HepG2 (cell line): ENCODE measurements at regions not wholly inside any gene's neighbourhood (a gene's known extent, or its start where the extent isn't known, plus 50 kb on each side); places are given as distances from the start of the nearest gene placed in this dataset.

Experiments
- ATAC-seq: fragments of 200-7000 bp; cut with Tn5 transposase; 3 replicates; pipeline ENCODE4 v1.9.1; 2020; ENCODE audit warnings: mild to moderate bottlenecking, moderate library complexity
- BruUV-seq: library from RNA; stranded (reverse); fragments of 400-500 nt; replicated peaks from 2 replicates; lab custom pipeline; 2021; lab: Mats Ljungman, UMichigan
- CTCF ChIA-PET: fragments of 300-600 bp; formaldehyde crosslinking; extraction: SDS; loops from one replicate; lab custom pipeline; 2021; ENCODE audit warnings: low total read pairs, inconsistent platforms, low intra/inter-chr PET ratio; lab: Yijun Ruan, JAX
- POLR2A ChIA-PET: fragments of 350-600 bp; sonication (Branson Sonifier 250); formaldehyde crosslinking; loops from one replicate; lab custom pipeline; 2020; ENCODE audit warnings: antibody characterized with exemption, inconsistent platforms; lab: Yijun Ruan, JAX
- DNase-seq: peaks from one replicate; pipeline ENCODE4 v3.0.0-alpha.2; 2015; ENCODE audit warnings: low spot score
- FAIRE-seq: peaks from 3 replicates; lab custom pipeline; 2011; peaks lifted over from hg19 to GRCh38; lab: Jason Lieb, UNC
- H2AFZ ChIP-seq: one replicate; pipeline ENCODE4 v1.6.1; 2011; ENCODE audit warnings: low read length, inconsistent platforms
- H3K27ac ChIP-seq: fragments of 300-600 bp; 3 replicates; pipeline ENCODE4 v1.8.0; 2011; ENCODE audit warnings: mixed run types, mild to moderate bottlenecking, mixed read lengths, low read length, inconsistent platforms; ENCODE audit not compliant: insufficient read depth; ENCODE audit errors: extremely low read length
- H3K27me3 ChIP-seq, 2 experiments: fragments of 200-600 bp in 1 of 2; 2 replicates in 1 of 2; 3 replicates in 1 of 2; pipeline versions ENCODE4 v1.6.0 to v1.8.0; 2011; ENCODE audit warnings: low read length in 2 of 2, mild to moderate bottlenecking in 2 of 2, moderate library complexity in 2 of 2, inconsistent platforms in 1 of 2; ENCODE audit not compliant: insufficient read depth in 2 of 2, control insufficient read depth in 1 of 2
- H3K36me3 ChIP-seq, 2 experiments: fragments of 200-600 bp in 1 of 2; replicated peaks in 1 of 2; 2 replicates in 1 of 2; 3 replicates in 1 of 2; pipeline versions ENCODE4 v1.5.1 to v1.8.0; 2011; ENCODE audit warnings: low read length in 2 of 2, inconsistent platforms in 1 of 2; ENCODE audit not compliant: insufficient read depth in 2 of 2, control insufficient read depth in 1 of 2
- H3K4me1 ChIP-seq: 2 replicates; pipeline ENCODE4 v1.5.1; 2012; ENCODE audit warnings: low read length, inconsistent platforms; ENCODE audit not compliant: insufficient read depth
- H3K4me2 ChIP-seq: 2 replicates; pipeline ENCODE4 v1.6.0; 2011; ENCODE audit warnings: low read depth, low read length, inconsistent platforms
- H3K4me3 ChIP-seq, 3 experiments: fragments of 200-600 bp in 1 of 3; sonication (generic), shearing (Covaris generic) in 1 of 3; replicated peaks in 1 of 3; 2 replicates each; pipeline ENCODE4 v1.5.1; 2011 to 2016; ENCODE audit warnings: low read length in 3 of 3, inconsistent platforms in 2 of 3, low read depth in 2 of 3, mild to moderate bottlenecking in 2 of 3, control low read depth in 1 of 3, mixed read lengths in 1 of 3; ENCODE audit not compliant: insufficient read depth in 1 of 3
- H3K79me2 ChIP-seq: one replicate; pipeline ENCODE4 v1.6.1; 2011; ENCODE audit warnings: low read length, inconsistent platforms; ENCODE audit not compliant: insufficient read depth
- H3K9ac ChIP-seq: 2 replicates; pipeline ENCODE4 v1.6.0; 2011; ENCODE audit warnings: mild to moderate bottlenecking, low read depth, low read length, inconsistent platforms; ENCODE audit not compliant: insufficient read depth
- H3K9me3 ChIP-seq: 2 replicates; pipeline ENCODE4 v1.5.1; 2012; ENCODE audit warnings: mild to moderate bottlenecking, low read length
- H4K20me1 ChIP-seq: 2 replicates; pipeline ENCODE4 v1.6.0; 2011; ENCODE audit warnings: inconsistent platforms, mild to moderate bottlenecking, low read length, moderate library complexity; ENCODE audit not compliant: insufficient read depth
- DMAP1 ChIP-seq: IDR thresholded peaks from 2 replicates; pipeline ENCODE4 v1.6.1; 2016
- DMTF1 ChIP-seq: sonication (generic); formaldehyde crosslinking; IDR thresholded peaks from 2 replicates; pipeline ENCODE4 v1.4.0; 2020; ENCODE audit warnings: mild to moderate bottlenecking, missing genetic modification reagents
- FOXP4 ChIP-seq: sonication (generic); formaldehyde crosslinking; IDR thresholded peaks from 2 replicates; pipeline ENCODE4 v1.4.0; 2020; ENCODE audit warnings: missing genetic modification reagents
- PITX1 ChIP-seq: sonication (generic); formaldehyde crosslinking; IDR thresholded peaks from 2 replicates; pipeline ENCODE4 v1.5.1; 2020; ENCODE audit warnings: mild to moderate bottlenecking, missing genetic modification reagents
- RFXAP ChIP-seq: sonication (generic); formaldehyde crosslinking; IDR thresholded peaks from 2 replicates; pipeline ENCODE4 v1.4.0; 2020; ENCODE audit warnings: missing genetic modification reagents, borderline replicate concordance
- ZBTB20 ChIP-seq: sonication (generic); formaldehyde crosslinking; IDR thresholded peaks from 2 replicates; pipeline ENCODE4 v1.8.1; 2023; ENCODE audit warnings: missing genetic modification reagents, low read depth, mild to moderate bottlenecking, borderline replicate concordance
- ZFP90 ChIP-seq: sonication (generic); formaldehyde crosslinking; IDR thresholded peaks from 2 replicates; pipeline ENCODE4 v1.8.0; 2022; ENCODE audit warnings: missing genetic modification reagents, mild to moderate bottlenecking, inconsistent platforms, borderline replicate concordance
- ZMYM3 ChIP-seq: sonication (generic); formaldehyde crosslinking; IDR thresholded peaks from 2 replicates; pipeline ENCODE4 v1.5.1; 2020; ENCODE audit warnings: mild to moderate bottlenecking, missing genetic modification reagents
- ZNF264 ChIP-seq: sonication (generic); formaldehyde crosslinking; IDR thresholded peaks from 2 replicates; pipeline ENCODE4 v1.4.0; 2020; ENCODE audit warnings: missing genetic modification reagents
- ZNF329 ChIP-seq: sonication (generic); formaldehyde crosslinking; IDR thresholded peaks from 2 replicates; pipeline ENCODE4 v1.9.0; 2021; ENCODE audit warnings: low read depth, mild to moderate bottlenecking, missing genetic modification reagents
- ZNF510 ChIP-seq: sonication (generic); formaldehyde crosslinking; IDR thresholded peaks from 2 replicates; pipeline ENCODE4 v1.4.0; 2020; ENCODE audit warnings: low read depth, mild to moderate bottlenecking, missing genetic modification reagents
- ZNF546 ChIP-seq: sonication (generic); formaldehyde crosslinking; conservative IDR thresholded peaks from 2 replicates; pipeline ENCODE4 v1.8.1; 2023; ENCODE audit warnings: mild to moderate bottlenecking, missing genetic modification reagents
- ZNF674 ChIP-seq: sonication (generic); formaldehyde crosslinking; IDR thresholded peaks from 2 replicates; pipeline ENCODE4 v1.5.0; 2020; ENCODE audit warnings: low read depth, mild to moderate bottlenecking, missing genetic modification reagents
- WGBS: methylation state at CpG from one replicate; pipeline ENCODE4 v1.1.6; 2017; ENCODE audit warnings: low lambda C conversion rate; 5-methylcytosine and 5-hydroxymethylcytosine counted together
- in situ Hi-C: cut with HindIII; loops from 2 replicates; pipeline ENCODE4 v1.10.0; 2017; ENCODE audit warnings: low pct_unique_long_range_greater_than_20kb; ENCODE audit not compliant: extremely low pct_ligation_motif_present
- intact Hi-C: fragments of 100-400 bp; cut with micrococcal nuclease; formaldehyde crosslinking; loops from one replicate; pipeline ENCODE4 v1.10.0; 2022; ENCODE audit not compliant: unreplicated experiment
- TF ChIP-seq, protein P1 (sequence below): IDR thresholded peaks from 2 replicates; pipeline ENCODE4 v1.6.1; 2018; ENCODE audit warnings: missing genetic modification reagents

DNA sequence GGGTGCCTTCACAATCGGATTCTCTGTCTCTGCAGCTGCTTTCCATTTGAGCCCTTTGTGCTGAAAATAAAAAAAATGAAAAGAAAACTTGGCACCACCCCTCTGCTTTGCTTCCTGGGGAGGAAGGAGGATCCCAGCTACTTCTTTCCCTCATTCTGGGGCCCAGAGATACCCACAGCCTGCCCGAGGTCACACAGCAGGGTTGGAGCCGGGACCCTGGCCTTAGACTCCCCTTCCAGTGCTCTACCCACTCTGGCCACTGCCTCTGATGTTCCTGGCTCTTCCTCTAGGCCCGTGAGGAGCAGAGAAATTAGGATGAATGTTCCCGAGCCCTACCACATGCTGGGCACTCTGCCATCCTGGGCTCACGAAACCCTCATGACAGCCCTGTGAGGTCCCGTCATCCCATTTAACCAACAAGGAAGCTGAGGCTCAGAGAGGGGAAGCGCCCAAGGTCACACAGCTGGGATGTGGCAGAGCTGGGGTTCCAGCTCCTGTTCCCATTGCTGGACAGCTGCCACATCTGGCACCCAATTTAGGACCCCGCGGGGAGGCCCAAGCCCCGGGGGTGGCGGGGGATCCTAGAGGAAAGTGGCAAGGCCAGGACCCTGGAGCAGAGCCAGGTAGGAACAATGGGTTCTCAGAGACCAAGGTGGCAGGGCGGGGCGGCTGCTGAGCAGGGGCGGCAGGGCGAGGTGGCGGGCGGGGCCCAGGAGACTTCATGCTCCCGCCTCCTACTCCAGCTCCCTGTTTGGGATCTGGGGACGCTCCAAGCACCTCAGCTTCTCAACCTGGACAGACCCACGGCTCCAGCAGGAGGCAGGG is 76.6 kb downstream of the CEBPB start (continued):
- TF ChIP-seq DMTF1 (CRISPR knock-in tag) (no peak), ZNF329 (CRISPR knock-in tag) (no peak), ZFP90 (CRISPR knock-in tag) (no peak), ZNF674 (no peak)
- TF ChIP-seq, protein P1, sequence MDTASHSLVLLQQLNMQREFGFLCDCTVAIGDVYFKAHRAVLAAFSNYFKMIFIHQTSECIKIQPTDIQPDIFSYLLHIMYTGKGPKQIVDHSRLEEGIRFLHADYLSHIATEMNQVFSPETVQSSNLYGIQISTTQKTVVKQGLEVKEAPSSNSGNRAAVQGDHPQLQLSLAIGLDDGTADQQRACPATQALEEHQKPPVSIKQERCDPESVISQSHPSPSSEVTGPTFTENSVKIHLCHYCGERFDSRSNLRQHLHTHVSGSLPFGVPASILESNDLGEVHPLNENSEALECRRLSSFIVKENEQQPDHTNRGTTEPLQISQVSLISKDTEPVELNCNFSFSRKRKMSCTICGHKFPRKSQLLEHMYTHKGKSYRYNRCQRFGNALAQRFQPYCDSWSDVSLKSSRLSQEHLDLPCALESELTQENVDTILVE: peak; percentile 48; the same call in 1 of the 2 replicates

GRCh38 chr20:50267866-50268219 is 77.2 kb downstream of the CEBPB start:
- Histone ChIP-seq H4K20me1 (no peaks in the 10 kb centered on the region), H3K4me1 (peaks cover 88% of the 10 kb centered on the region), H3K27ac (no peak overlapping the region), H3K79me2 (no peaks in the 10 kb centered on the region), H3K4me2 (peak overlapping the region; percentile 76), H3K4me3 (peak overlapping the region in 2 of 3 experiments; percentile 19 to 64; a peak in 4 of 6 replicates), H3K27me3 (peaks cover 3 to 17% of the 10 kb centered on the region in 2 experiments; a peak in 4 of 5 replicates), H3K9me3 (no peaks in the 10 kb centered on the region), H2AFZ (no peak overlapping the region), H3K36me3 (no peaks in the 10 kb centered on the region), H3K9ac (no peak overlapping the region; the same call in 1 of the 2 replicates)
- peak; percentile 8 for FAIRE-seq
- in situ Hi-C loops: no loop called here
- WGBS: 27% methylated on average over 5 of the region's 5 CpGs
- ChIA-PET CTCF (no interaction called here), POLR2A (interaction anchor here (0.8 to 1.6 kb wide), 9 partner anchors 10 to 135 kb away, joined by 3 to 6 read pairs (median 3); no protein-coding TSS in a partner anchor)
- DNase-seq: no peak
- no TSS peak for BruUV-seq
- intact Hi-C loops: loop anchor here (2.0 kb wide), 1 partner anchor 71 kb away; no protein-coding TSS in a partner anchor
- no peak; the same call in 2 of the 3 replicates for ATAC-seq
- 0 out of 2 replicates have a peak, but pooled peaks have one; percentile 28 for TF ChIP-seq ZNF546 (CRISPR knock-in tag)
- TF ChIP-seq ZBTB20 (CRISPR knock-in tag): peak; percentile 39; the same call in 1 of the 2 replicates
- TF ChIP-seq FOXP4 (CRISPR knock-in tag): 0 out of 2 replicates have a peak, but pooled peaks have one; percentile 11
- no peak for TF ChIP-seq ZMYM3
- TF ChIP-seq PITX1 (CRISPR knock-in tag): peak; percentile 83
- TF ChIP-seq ZNF510 (CRISPR knock-in tag): 0 out of 2 replicates have a peak, but pooled peaks have one; percentile 14
- 0 out of 2 replicates have a peak, but pooled peaks have one; percentile 39 for TF ChIP-seq RFXAP
- 0 out of 2 replicates have a peak, but pooled peaks have one; percentile 29 for TF ChIP-seq DMAP1 (CRISPR knock-in tag)
- peak; percentile 96 for TF ChIP-seq ZNF264 (CRISPR knock-in tag)
